ENCODE measurements at regions not wholly inside any gene's neighbourhood (a gene's known extent, or its start where the extent isn't known, plus 50 kb on each side); places are given as distances from the start of the nearest gene placed in this dataset.
A peak's percentile ranks its signal among the peaks of the same experiment; 100 is the strongest.

- peaks cover 0 to 1% of the 10 kb centered on the region in 2 donors for H3K36me3 Mint-ChIP-seq
- H3K27ac Mint-ChIP-seq, result no peak overlapping the region
- no peak for DNase-seq
- Histone ChIP-seq H3K4me2 (replicated peaks; ENCODE audit: extremely low read depth, low read length, poor library complexity, severe bottlenecking) (no peak overlapping the region), H3K27me3 (ENCODE audit: control insufficient read depth in 2 of 2, insufficient read depth in 2 of 2, low read length in 2 of 2) (no peaks in the 10 kb centered on the region), H3K4me1 (ENCODE audit: control insufficient read depth in 1 of 2, insufficient read depth in 2 of 2, low read length in 2 of 2) (peaks cover 8 to 10% of the 10 kb centered on the region in 2 donors), H4K20me1 (ENCODE audit: insufficient read depth, low read length) (no peaks in the 10 kb centered on the region), H3K27ac (ENCODE audit: low read depth in 1 of 2, low read length in 2 of 2) (no peak overlapping the region), H3K4me3 (replicated peaks in 1 of 3; ENCODE audit: low read depth in 2 of 3, low read length in 3 of 3) (no peak overlapping the region), H3K9ac (ENCODE audit: insufficient read depth, low read length, poor library complexity, severe bottlenecking) (no peak overlapping the region), H3K36me3 (replicated peaks in 1 of 2; ENCODE audit: control insufficient read depth in 1 of 2, insufficient read depth in 2 of 2, low read length in 2 of 2) (no peaks in the 10 kb centered on the region), H3K79me2 (ENCODE audit: insufficient read depth, low read length) (no peaks in the 10 kb centered on the region), H2AFZ (ENCODE audit: insufficient read depth, low read depth, low read length, poor library complexity, severe bottlenecking) (no peak overlapping the region), H3K9me3 (replicated peaks in 1 of 2; ENCODE audit: control insufficient read depth in 1 of 2, insufficient read depth in 1 of 2, low read length in 2 of 2) (no peaks in the 10 kb centered on the region)
- TF ChIP-seq CTCF (IDR thresholded peaks at IDR 0.05), result no peak
- WGBS (ENCODE audit: insufficient coverage), result 91% methylated on average over 4 of the region's 4 CpGs
- intact Hi-C loops (cut with micrococcal nuclease), result no loop called here
- H3K4me1 Mint-ChIP-seq, result peaks cover 34% of the 10 kb centered on the region
- H3K27me3 Mint-ChIP-seq (ENCODE audit: low read depth in 3 of 3), result peaks cover 2 to 7% (median 4%) of the 10 kb centered on the region in 3 donors
- H3K9me3 Mint-ChIP-seq, result peaks cover 0 to 2% (median 0%) of the 10 kb centered on the region in 7 donors
- H3K4me3 Mint-ChIP-seq, result no peak overlapping the region
These were observed 112.0 kb upstream of the INHBA start for GRCh38 chr7:41814888-41815287.

- Histone ChIP-seq H3K36me3 (replicated peaks in 1 of 2; ENCODE audit: control insufficient read depth in 1 of 2, insufficient read depth in 2 of 2, low read length in 2 of 2) (no peaks in the 10 kb centered on the region), H3K4me2 (replicated peaks; ENCODE audit: extremely low read depth, low read length, poor library complexity, severe bottlenecking) (no peak overlapping the region), H3K27ac (ENCODE audit: low read depth in 1 of 2, low read length in 2 of 2) (no peak overlapping the region), H3K9me3 (replicated peaks in 1 of 2; ENCODE audit: control insufficient read depth in 1 of 2, insufficient read depth in 1 of 2, low read length in 2 of 2) (no peaks in the 10 kb centered on the region), H3K9ac (ENCODE audit: insufficient read depth, low read length, poor library complexity, severe bottlenecking) (no peak overlapping the region), H3K79me2 (ENCODE audit: insufficient read depth, low read length) (no peaks in the 10 kb centered on the region), H4K20me1 (ENCODE audit: insufficient read depth, low read length) (no peaks in the 10 kb centered on the region), H3K4me3 (replicated peaks in 1 of 3; ENCODE audit: low read depth in 2 of 3, low read length in 3 of 3) (no peak overlapping the region), H2AFZ (ENCODE audit: insufficient read depth, low read depth, low read length, poor library complexity, severe bottlenecking) (no peak overlapping the region), H3K27me3 (ENCODE audit: control insufficient read depth in 2 of 2, insufficient read depth in 2 of 2, low read length in 2 of 2) (no peaks in the 10 kb centered on the region), H3K4me1 (ENCODE audit: control insufficient read depth in 1 of 2, insufficient read depth in 2 of 2, low read length in 2 of 2) (peaks cover 13 to 15% of the 10 kb centered on the region in 2 donors)
- Mint-ChIP-seq H3K27me3 (ENCODE audit: low read depth in 3 of 3) (peaks cover 2 to 7% (median 4%) of the 10 kb centered on the region in 3 donors), H3K4me3 (no peak overlapping the region), H3K9me3 (peaks cover 0 to 2% (median 0%) of the 10 kb centered on the region in 7 donors), H3K4me1 (peaks cover 43% of the 10 kb centered on the region), H3K27ac (no peak overlapping the region), H3K36me3 (peaks cover 0 to 1% of the 10 kb centered on the region in 2 donors)
- intact Hi-C loops (cut with micrococcal nuclease), result no loop called here
- no peak for TF ChIP-seq CTCF (IDR thresholded peaks at IDR 0.05)
- DNase-seq, result peak in 1 of 3 donors; percentile 45
- no CpG with 5 or more reads among the region's 2 CpGs for WGBS (ENCODE audit: insufficient coverage)
These were observed 110.4 kb upstream of the INHBA start for GRCh38 chr7:41813286-41813685.

Measured in CD14-positive monocyte (primary cell).